H9 (cell line): ENCODE measurements at regions not wholly inside any gene's neighbourhood (a gene's known extent, or its start where the extent isn't known, plus 50 kb on each side); places are given as distances from the start of the nearest gene placed in this dataset.

Source experiments
- DNase-seq: peaks from one replicate; pipeline ENCODE4 v3.0.0-alpha.2; 2017
- H2AFZ ChIP-seq: one replicate; pipeline ENCODE4 v1.6.1; 2013; ENCODE audit warnings: mild to moderate bottlenecking, low read length, control low read depth, moderate library complexity
- H2AK5ac ChIP-seq: 2 replicates; pipeline ENCODE4 v1.6.1; 2013; ENCODE audit warnings: low read length, control low read depth, mixed read lengths; ENCODE audit not compliant: insufficient read length
- H2BK120ac ChIP-seq: one replicate; pipeline ENCODE4 v1.6.1; 2013; ENCODE audit warnings: low read depth, mild to moderate bottlenecking, low read length, control low read depth, inconsistent platforms; ENCODE audit not compliant: poor library complexity, severe bottlenecking
- H2BK12ac ChIP-seq: 2 replicates; pipeline ENCODE4 v1.6.1; 2013; ENCODE audit warnings: low read length, control low read depth, mixed read lengths, low read depth; ENCODE audit not compliant: insufficient read length
- H2BK15ac ChIP-seq: 2 replicates; pipeline ENCODE4 v1.6.1; 2013; ENCODE audit warnings: low read depth, low read length, control low read depth
- H2BK20ac ChIP-seq: one replicate; pipeline ENCODE4 v1.6.1; 2013; ENCODE audit warnings: low read depth, mild to moderate bottlenecking, low read length, control low read depth, inconsistent platforms; ENCODE audit not compliant: poor library complexity, severe bottlenecking
- H2BK5ac ChIP-seq: 2 replicates; pipeline ENCODE4 v1.6.1; 2013; ENCODE audit warnings: low read length, control low read depth, mixed read lengths; ENCODE audit not compliant: insufficient read length
- H3K14ac ChIP-seq: 2 replicates; pipeline ENCODE4 v1.6.1; 2013; ENCODE audit warnings: low read length, control low read depth; ENCODE audit not compliant: insufficient read depth
- H3K18ac ChIP-seq: 2 replicates; pipeline ENCODE4 v1.6.1; 2013; ENCODE audit warnings: low read depth, mild to moderate bottlenecking, mixed read lengths, low read length, control low read depth; ENCODE audit not compliant: insufficient read length
- H3K23ac ChIP-seq: 2 replicates; pipeline ENCODE4 v1.6.1; 2013; ENCODE audit warnings: low read length, control low read depth, mixed read lengths, low read depth; ENCODE audit not compliant: insufficient read length
- H3K23me2 ChIP-seq: 2 replicates; pipeline ENCODE4 v1.6.1; 2013; ENCODE audit warnings: low read depth, mild to moderate bottlenecking, mixed read lengths, low read length, control low read depth; ENCODE audit not compliant: insufficient read length, poor library complexity, severe bottlenecking
- H3K27ac ChIP-seq: 2 replicates; pipeline ENCODE4 v1.5.1; 2013; ENCODE audit warnings: low read length, control low read depth, mixed read lengths, low read depth; ENCODE audit not compliant: insufficient read length
- H3K27me3 ChIP-seq: 2 replicates; pipeline ENCODE4 v1.6.1; 2013; ENCODE audit warnings: low read length, control low read depth, inconsistent platforms; ENCODE audit not compliant: insufficient read depth
- H3K4ac ChIP-seq: 2 replicates; pipeline ENCODE4 v1.6.1; 2013; ENCODE audit warnings: low read depth, mild to moderate bottlenecking, control low read depth, inconsistent platforms, low read length, moderate library complexity
- H3K4me1 ChIP-seq: 2 replicates; pipeline ENCODE4 v1.6.1; 2013; ENCODE audit warnings: low read length, control low read depth, inconsistent platforms; ENCODE audit not compliant: insufficient read depth
- H3K4me2 ChIP-seq: 2 replicates; pipeline ENCODE4 v1.6.1; 2013; ENCODE audit warnings: low read length, control low read depth, mixed read lengths; ENCODE audit not compliant: insufficient read length, insufficient read depth
- H3K56ac ChIP-seq: 2 replicates; pipeline ENCODE4 v1.6.1; 2013; ENCODE audit warnings: low read depth, mild to moderate bottlenecking, mixed read lengths, low read length, control low read depth; ENCODE audit not compliant: insufficient read length
- H3K79me1 ChIP-seq: 2 replicates; pipeline ENCODE4 v1.6.1; 2013; ENCODE audit warnings: low read depth, mild to moderate bottlenecking, moderate library complexity, low read length, control low read depth, inconsistent platforms; ENCODE audit not compliant: insufficient read depth, poor library complexity, severe bottlenecking
- H3K79me2 ChIP-seq: 2 replicates; pipeline ENCODE4 v1.6.1; 2013; ENCODE audit warnings: low read length, control low read depth, inconsistent platforms; ENCODE audit not compliant: insufficient read depth
- H3K9ac ChIP-seq: 2 replicates; pipeline ENCODE4 v1.6.1; 2013; ENCODE audit warnings: low read length, control low read depth, mixed read lengths; ENCODE audit not compliant: insufficient read length; ENCODE audit errors: extremely low read depth
- H3K9me3 ChIP-seq: one replicate; pipeline ENCODE4 v1.6.1; 2013; ENCODE audit warnings: low read depth, low read length, inconsistent platforms; ENCODE audit not compliant: control insufficient read depth
- H3T11ph ChIP-seq: one replicate; pipeline ENCODE4 v1.6.1; 2013; ENCODE audit warnings: mild to moderate bottlenecking, low read length, control low read depth, inconsistent platforms
- H4K20me1 ChIP-seq: one replicate; pipeline ENCODE4 v1.6.1; 2013; ENCODE audit not compliant: control insufficient read depth, insufficient read length, insufficient read depth
- H4K5ac ChIP-seq: 2 replicates; pipeline ENCODE4 v1.6.1; 2013; ENCODE audit warnings: low read depth, mild to moderate bottlenecking, mixed read lengths, low read length, control low read depth; ENCODE audit not compliant: insufficient read length
- H4K8ac ChIP-seq: replicated peaks from 2 replicates; pipeline ENCODE4 v1.6.1; 2013; ENCODE audit warnings: low read length, control low read depth, mixed read lengths, low read depth; ENCODE audit not compliant: insufficient read length
- H4K91ac ChIP-seq: 2 replicates; pipeline ENCODE4 v1.6.1; 2013; ENCODE audit warnings: low read depth, mild to moderate bottlenecking, moderate library complexity, mixed read lengths, low read length, control low read depth; ENCODE audit not compliant: insufficient read length
- H3K27ac Mint-ChIP-seq, 3 experiments: 2 replicates in 2 of 3; 3 replicates in 1 of 3; pipeline ENCODE4 v1.8.0; 2020 to 2021; ENCODE audit warnings: mixed read lengths in 3 of 3, mild to moderate bottlenecking in 1 of 3, moderate library complexity in 1 of 3
- H3K27me3 Mint-ChIP-seq: 2 replicates; pipeline ENCODE4 v1.8.0; 2021; ENCODE audit warnings: low read depth, mild to moderate bottlenecking, moderate library complexity, mixed read lengths
- H3K36me3 Mint-ChIP-seq, 3 experiments: 2 replicates in 2 of 3; 3 replicates in 1 of 3; pipeline ENCODE4 v1.8.0; 2020 to 2021; ENCODE audit warnings: low read depth in 3 of 3, mixed read lengths in 3 of 3; ENCODE audit not compliant: insufficient read depth in 1 of 3
- H3K4me1 Mint-ChIP-seq, 2 experiments: 2 replicates each; pipeline ENCODE4 v1.8.0; 2020; ENCODE audit warnings: mixed read lengths in 2 of 2
- H3K4me3 Mint-ChIP-seq, 2 experiments: 2 replicates in 1 of 2; 3 replicates in 1 of 2; pipeline ENCODE4 v1.8.0; 2020 to 2021; ENCODE audit warnings: mild to moderate bottlenecking in 2 of 2, mixed read lengths in 2 of 2, moderate library complexity in 1 of 2
- H3K9me3 Mint-ChIP-seq, 2 experiments: 2 replicates in 1 of 2; 3 replicates in 1 of 2; pipeline ENCODE4 v1.8.0; 2020; ENCODE audit warnings: mild to moderate bottlenecking in 2 of 2, mixed read lengths in 2 of 2, moderate library complexity in 1 of 2
- WGBS: extraction: QIAGEN DNeasy Blood & Tissue Kit; methylation state at CpG from one replicate; pipeline ENCODE4 v1.1.7; 2013; ENCODE audit warnings: missing lambda C conversion rate, low lambda C conversion rate, mixed read lengths; ENCODE audit not compliant: insufficient read length; ENCODE audit errors: extremely low coverage; 5-methylcytosine and 5-hydroxymethylcytosine counted together
- TF ChIP-seq, protein P1 (sequence below): fragments of 200-600 bp; sonication (generic); conservative IDR thresholded peaks from 3 replicates; pipeline ENCODE4 v1.8.0; 2021; ENCODE audit warnings: antibody characterized with exemption, mild to moderate bottlenecking

DNA sequence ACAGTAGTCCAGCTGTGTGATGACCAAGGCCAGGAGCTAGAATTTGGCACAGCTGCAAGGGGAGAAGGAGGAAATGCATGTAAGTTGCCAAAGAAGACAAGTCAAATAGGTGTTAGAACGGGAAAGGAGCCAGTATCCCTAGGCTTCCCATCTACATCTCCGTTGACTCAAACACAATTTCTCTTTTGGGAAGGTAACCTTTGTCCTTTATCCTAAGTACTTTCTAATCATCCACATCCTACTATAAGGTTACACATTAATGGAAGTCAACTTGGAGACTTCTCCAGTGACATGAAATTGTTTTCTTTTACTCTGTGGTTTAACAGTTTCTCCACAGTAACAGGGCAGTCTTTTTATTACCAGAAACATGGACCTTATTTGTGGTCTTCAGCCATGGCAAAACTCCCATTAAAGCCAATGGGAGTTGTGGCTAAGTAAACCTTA is 620.0 kb downstream of the ANKRD50 start:
- Mint-ChIP-seq H3K9me3 (no peaks in the 10 kb centered on the region; a peak in 1 of 5 replicates), H3K4me3 (no peak overlapping the region), H3K4me1 (peaks cover 0 to 6% of the 10 kb centered on the region in 2 experiments; a peak in 2 of 4 replicates), H3K27me3 (no peaks in the 10 kb centered on the region), H3K27ac (no peak overlapping the region), H3K36me3 (no peaks in the 10 kb centered on the region)
- no peaks in the 10 kb centered on the region for H3K79me2 ChIP-seq
- no peak overlapping the region for H2BK12ac ChIP-seq
- no peaks in the 10 kb centered on the region for H3K9me3 ChIP-seq
- H3K14ac ChIP-seq: no peak overlapping the region
- H2BK15ac ChIP-seq: no peak overlapping the region
- DNase-seq: no peak
- no CpG with 5 or more reads among the region's 2 CpGs for WGBS
- H3K4me1 ChIP-seq: no peaks in the 10 kb centered on the region
- no peaks in the 10 kb centered on the region for H3K23me2 ChIP-seq
- no peak overlapping the region for H4K91ac ChIP-seq
- H3T11ph ChIP-seq: no peak overlapping the region
- H4K5ac ChIP-seq: no peak overlapping the region
- no peak overlapping the region for H2BK120ac ChIP-seq
- H3K56ac ChIP-seq: no peak overlapping the region
- H2AK5ac ChIP-seq: no peak overlapping the region
- no peak overlapping the region for H3K23ac ChIP-seq
- H2BK20ac ChIP-seq: no peak overlapping the region
- H4K20me1 ChIP-seq: no peaks in the 10 kb centered on the region
- TF ChIP-seq, protein P1, sequence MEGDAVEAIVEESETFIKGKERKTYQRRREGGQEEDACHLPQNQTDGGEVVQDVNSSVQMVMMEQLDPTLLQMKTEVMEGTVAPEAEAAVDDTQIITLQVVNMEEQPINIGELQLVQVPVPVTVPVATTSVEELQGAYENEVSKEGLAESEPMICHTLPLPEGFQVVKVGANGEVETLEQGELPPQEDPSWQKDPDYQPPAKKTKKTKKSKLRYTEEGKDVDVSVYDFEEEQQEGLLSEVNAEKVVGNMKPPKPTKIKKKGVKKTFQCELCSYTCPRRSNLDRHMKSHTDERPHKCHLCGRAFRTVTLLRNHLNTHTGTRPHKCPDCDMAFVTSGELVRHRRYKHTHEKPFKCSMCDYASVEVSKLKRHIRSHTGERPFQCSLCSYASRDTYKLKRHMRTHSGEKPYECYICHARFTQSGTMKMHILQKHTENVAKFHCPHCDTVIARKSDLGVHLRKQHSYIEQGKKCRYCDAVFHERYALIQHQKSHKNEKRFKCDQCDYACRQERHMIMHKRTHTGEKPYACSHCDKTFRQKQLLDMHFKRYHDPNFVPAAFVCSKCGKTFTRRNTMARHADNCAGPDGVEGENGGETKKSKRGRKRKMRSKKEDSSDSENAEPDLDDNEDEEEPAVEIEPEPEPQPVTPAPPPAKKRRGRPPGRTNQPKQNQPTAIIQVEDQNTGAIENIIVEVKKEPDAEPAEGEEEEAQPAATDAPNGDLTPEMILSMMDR: no peak
- no peaks in the 10 kb centered on the region for H3K27me3 ChIP-seq
- H3K4ac ChIP-seq: no peak overlapping the region
- no peak overlapping the region for H2BK5ac ChIP-seq
- H4K8ac ChIP-seq: no peak overlapping the region
- H2AFZ ChIP-seq: no peak overlapping the region
- H3K27ac ChIP-seq: no peak overlapping the region
- no peak overlapping the region for H3K18ac ChIP-seq
- no peak overlapping the region for H3K4me2 ChIP-seq
- no peak overlapping the region for H3K9ac ChIP-seq
- no peaks in the 10 kb centered on the region for H3K79me1 ChIP-seq
